Left ventricle myocardium superior (tissue), 1 donor: ENCODE measurements at regions not wholly inside any gene's neighbourhood (a gene's known extent, or its start where the extent isn't known, plus 50 kb on each side); places are given as distances from the start of the nearest gene placed in this dataset.

Source experiments
- ATAC-seq: fragments of 200-7000 bp; cut with Tn5 transposase; one replicate; pipeline ENCODE4 v1.9.1; 2020; ENCODE audit warnings: mild to moderate bottlenecking, moderate library complexity
- DNase-seq: peaks from one replicate; pipeline ENCODE4 v3.0.0-alpha.2; 2020
- intact Hi-C: fragments of 100-400 bp; cut with micrococcal nuclease; formaldehyde crosslinking; loops from one replicate; pipeline ENCODE4 v1.11.0; 2022
- donor health status: DM: no; HTN: yes; CAD: no; lungs with severe emphysema.

DNA sequence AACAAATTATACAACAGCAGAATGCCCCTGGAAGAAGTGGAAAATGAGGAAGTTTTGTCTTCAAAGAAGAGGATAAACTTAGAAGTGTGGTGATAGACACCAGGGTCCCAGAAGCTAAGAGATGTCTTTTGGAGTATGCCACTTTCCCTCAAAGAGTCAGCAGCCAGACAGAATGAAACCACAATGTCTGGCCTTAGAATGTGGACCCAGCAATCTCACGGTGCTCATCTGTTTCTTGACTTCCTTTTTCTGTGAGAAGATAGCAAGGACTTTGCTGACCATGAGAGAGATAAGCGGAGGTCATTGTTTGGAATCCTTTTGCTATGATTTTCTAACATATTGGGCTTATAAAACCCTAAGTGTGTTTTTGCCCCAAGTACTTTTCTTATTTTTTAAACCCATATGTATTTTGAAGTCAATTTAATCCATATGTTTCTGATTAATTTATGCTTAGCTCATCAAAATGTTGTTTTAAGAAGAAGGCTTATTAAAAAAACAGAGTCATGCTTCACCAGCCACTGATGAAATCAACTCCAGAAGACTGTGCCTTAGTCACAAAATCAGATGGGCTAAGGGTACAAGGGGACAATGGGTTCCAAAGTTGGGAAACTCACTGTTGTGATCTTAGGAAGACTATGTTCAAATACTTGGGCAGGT is 451.2 kb upstream of the JAG1 start:
- intact Hi-C loops = no loop called here
- ATAC-seq (no peak), DNase-seq (no peak)

DNA sequence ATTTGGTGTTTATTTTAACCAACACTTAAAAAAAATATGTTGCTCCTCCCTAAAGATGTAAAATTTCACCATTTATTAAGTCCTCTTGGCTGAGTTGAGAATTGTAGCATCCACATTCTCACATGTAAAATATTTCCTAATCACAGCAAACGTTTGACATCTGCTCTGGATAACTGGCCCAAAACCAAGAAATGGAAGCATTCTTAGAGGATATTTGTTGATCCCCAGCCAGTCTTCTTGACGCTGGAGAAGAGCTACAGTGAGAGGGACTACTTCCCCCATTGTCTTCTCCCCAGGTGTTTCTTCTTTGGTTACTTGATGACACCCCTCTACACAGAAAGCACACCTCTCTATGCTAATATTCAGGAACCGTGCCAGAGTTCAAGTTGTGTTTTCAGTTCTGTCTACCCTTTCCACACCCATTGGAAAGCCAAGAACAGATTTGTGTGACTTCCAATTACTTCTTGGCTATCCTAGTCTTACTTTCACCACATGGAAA is 454.5 kb upstream of the JAG1 start:
- intact Hi-C loops = no loop called here
- ATAC-seq (peak; percentile 94), DNase-seq (no peak)

DNA sequence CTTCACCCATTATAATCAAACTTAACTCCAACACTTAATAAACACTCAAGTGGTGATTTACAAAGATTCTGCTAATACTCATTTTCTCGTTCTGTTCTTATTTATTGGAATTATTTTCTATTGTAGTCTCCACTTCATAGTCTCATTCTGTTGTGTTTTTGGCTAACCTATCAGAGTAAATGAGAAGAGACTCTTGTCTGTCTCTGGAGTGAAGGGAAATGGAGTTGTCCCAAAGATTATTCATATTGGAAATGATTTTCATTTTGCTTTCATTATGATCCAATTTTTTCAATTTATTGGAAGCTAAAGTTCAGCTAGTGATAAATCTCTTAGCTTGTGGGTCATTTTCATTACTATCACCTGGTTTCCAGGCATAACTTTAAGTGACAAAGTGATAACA is 454.9 kb upstream of the JAG1 start:
- intact Hi-C loops = no loop called here
- no peak for DNase-seq
- no peak for ATAC-seq

DNA sequence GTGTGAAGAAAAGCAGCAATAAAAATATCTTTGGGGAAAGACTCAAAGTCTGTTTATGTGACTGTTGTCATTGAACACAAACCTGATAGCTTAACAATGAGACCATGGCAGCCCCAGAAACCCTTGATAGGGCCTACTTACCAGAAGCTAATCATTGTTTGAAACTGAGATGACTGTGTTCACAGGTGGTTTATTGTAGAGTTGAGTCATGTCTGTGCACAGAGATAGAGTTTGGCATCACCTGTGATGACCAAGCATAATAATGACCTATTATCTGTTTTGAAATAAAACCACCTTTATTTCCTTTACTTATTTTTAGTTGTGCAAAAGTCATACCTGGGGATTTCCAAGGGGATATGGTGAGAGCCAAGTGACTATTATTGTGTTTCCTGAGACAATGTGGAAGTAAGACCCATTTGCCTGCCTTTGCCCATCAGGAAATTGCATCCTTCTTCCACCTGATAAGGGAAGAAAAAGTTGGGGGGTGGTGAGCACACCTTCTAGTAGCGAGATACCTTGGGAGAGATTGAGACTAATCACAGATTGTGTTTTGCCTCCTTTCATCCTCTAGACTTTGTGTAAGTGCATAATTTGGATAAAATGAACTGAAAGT is 456.9 kb upstream of the JAG1 start:
- no peak for DNase-seq
- intact Hi-C loops = no loop called here
- no peak for ATAC-seq

DNA sequence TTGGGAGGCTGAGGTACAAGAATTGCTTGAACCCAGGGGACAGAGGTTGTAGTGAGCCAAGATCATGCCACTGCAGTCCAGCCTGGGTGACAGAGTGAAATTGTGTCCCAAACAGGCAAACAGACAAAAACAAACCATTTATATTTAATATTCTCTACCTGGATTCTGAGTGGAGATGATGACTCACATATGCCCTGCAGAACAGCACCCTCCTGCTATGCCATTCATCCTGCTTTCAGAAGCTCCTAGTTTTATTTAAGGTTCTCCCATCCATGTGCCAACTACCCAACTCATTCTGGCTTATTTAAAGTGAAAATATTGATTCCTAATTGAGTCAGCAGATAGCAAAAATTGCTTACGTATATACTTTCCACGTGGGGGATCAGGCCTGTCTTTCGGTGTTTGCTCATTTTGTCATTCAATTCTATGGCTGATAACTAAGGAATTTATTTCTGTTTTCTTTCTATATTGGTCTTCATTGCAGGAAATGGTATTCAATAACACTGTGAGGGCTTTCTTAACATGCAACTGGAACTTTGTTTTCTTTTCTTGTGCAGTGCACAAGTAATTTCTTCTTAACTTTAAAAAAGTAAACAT is 459.1 kb upstream of the JAG1 start:
- no peak for ATAC-seq
- DNase-seq = no peak

DNA sequence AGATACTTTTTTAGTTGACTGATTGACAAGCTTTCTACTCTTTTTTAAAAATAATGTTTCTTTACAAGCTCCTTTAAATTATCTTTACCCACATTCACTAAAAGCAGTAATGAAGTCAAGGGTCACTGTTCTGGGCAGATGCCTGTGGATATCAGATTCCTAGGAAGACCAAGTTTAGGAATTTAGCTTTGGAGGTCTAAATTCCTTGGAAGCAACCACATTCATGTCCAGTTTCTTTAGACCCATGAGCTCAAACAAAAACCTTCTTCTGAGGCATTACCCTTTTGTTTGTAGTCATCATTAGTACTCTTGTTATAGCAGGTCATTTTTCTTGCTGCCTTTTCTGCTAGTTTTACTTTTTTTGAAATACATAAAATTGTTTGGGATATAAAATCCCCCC is 462.9 kb upstream of the JAG1 start:
- DNase-seq = no peak
- intact Hi-C loops = no loop called here
- no peak for ATAC-seq

More for the DNA sequence above, 459.1 kb upstream of the JAG1 start:
- intact Hi-C loops = no loop called here

DNA sequence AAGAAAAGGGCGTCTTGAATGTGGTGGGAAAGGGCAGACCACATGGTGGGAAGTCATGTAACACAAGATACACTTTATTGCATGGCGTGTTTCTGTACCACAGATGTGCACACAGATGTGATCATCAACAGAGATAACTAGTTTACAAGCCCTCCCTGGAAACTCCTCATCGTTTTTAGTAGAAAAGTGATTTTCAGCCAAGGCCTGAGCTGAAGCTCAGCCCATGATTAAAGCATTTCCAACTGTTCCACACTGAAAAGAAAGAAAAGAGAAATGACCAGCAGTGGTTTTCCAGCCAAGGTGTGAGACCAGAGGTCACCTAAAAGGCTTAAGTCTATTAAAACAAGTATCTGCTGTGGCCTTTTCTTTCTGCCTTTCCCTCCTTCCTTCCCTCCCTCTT is 463.9 kb upstream of the JAG1 start:
- ATAC-seq = no peak
- intact Hi-C loops = no loop called here

DNA sequence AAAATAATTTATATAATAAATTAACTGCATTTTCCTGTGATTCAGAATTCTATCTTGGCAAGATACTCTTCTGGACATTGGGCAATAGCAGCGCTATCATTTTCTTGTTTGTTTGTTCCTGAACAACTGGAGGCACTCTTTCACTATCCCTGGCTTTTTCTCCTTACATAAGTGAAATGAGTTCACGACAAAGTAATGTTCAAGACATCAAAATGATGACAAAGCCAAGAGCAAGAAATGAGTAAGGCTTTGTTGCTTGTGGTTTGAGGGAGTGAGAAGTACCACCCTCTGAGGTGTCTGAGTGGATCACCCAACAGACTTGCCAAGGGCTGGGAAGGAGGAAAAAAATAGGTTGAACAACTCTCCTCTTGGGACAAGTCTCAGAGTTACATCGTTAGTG is 466.6 kb upstream of the JAG1 start:
- intact Hi-C loops = no loop called here
- peak; percentile 43 for ATAC-seq
- no peak for DNase-seq

More for the DNA sequence above, 463.9 kb upstream of the JAG1 start:
- DNase-seq = no peak

DNA sequence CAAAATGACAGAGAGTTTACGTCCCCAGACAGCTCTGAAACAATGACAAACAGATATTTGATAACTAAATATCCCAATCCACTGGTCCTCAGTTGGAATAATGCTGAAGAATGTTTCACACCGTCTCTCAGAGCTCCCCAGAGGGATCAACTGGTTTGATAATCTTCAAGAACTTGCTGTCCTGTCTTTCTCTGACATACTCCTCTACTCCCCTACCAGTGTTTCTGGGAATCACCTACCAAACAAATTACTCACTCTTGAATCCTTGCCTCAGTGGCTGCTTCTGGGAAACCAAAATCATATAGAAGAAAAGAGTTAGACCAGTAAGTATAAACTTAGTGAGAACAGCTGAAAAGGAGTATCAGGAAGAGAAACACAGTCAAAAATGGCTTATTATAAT is 469.7 kb upstream of the JAG1 start:
- intact Hi-C loops = no loop called here
- ATAC-seq (no peak), DNase-seq (no peak)

DNA sequence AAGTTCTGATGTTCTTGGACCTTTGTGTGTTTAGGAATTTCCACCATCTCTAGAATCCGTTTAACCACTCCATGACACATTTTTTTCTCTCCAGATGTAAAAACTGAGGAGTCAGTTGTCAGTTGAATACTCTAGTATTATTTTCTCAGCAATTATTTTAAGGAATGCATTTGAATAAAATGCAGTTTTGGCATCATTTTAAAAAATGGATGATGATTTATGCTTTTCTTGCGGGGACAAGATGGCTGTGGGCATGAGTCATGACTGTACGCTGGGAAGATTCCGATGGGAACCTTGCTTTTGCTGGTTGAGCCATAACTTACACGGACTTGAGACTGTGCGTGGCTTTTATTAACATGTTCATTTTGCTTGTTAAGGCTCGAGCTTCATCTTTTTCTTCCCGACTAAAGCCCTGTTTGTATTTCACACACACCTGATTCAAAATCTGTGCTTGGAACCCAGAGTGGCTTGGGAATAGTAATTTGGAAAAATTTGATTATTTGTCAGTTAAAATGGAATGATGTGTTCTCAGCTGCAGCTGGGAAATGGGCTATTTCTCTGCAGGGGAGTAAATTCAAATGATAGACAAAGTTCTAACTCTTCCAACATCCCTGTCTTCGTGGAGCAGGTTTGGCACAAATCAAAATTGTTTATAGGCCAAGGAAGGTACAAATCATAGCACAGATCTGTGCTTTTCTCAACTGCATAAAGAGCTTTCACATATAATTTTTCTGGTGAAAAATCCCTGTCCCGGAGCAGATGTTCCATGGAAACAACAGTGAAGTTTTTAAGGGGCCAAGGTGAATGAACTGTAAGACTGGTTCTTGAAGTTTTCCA is 470.5 kb upstream of the JAG1 start:
- intact Hi-C loops = no loop called here
- DNase-seq (no peak), ATAC-seq (no peak)

DNA sequence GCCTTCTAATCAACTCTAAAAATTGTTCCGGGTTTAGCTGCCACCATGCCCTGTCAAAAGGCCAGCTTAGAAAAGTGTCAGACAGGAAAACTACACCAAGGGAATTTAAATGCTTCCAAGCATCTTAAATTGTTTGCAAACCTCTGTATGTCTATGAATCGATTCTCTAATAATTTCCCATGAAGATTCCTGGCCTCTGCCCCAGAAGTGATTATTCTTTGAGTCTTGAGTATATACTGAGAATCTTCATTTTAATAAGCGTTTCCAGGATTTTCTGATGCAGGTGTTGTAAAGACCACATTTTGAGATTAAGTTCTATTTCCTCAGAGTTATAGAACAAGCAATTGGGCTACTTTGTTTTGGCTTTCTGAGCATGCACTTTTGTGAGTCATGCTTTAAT is 471.8 kb upstream of the JAG1 start:
- no peak for ATAC-seq
- intact Hi-C loops = no loop called here
- DNase-seq = no peak

DNA sequence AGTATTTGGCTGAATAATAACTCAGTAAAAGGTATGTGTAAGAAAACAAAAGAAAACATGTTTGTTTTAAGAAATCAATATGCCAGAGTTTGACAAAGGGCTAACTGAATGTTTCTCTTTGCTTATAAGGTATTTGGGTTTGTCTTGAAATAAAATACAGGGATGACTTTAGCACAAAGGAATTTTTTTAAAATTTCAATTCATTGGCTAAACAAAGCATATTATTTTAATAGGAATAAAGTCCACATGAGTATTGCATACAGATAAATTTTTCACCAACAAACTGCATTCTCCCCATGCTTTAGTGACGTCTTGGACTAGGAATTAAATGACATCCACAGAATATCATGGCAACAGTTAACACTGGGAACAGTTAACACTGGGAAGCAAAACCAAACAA is 480.0 kb upstream of the JAG1 start:
- ATAC-seq = no peak
- DNase-seq = no peak
- intact Hi-C loops = no loop called here

DNA sequence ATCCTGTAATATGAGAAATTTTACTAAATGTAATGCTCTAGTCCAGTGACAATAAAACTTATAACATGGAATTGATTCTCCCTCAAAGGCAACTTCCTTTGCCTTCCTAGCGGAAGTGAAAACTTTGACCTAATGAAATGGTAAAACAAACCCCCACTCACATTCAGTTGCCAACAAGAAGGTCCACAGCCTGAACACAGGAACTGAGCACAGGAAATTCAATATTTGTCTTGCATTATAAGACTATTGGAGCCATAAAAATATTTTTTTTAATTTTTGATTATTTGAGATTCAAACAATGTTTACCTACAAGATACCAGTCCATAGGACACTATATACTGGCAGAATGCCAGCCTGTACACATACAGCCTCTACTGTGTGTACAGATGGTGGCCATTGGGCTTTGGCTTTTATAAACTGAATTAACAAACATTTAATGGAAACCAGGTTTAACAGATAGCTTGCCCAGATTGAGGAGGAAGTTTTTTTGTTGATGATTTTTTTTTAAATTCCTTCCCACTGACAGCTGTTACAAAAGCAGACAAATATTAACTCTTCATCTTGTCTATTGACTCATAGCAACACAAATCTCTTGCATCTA is 481.5 kb upstream of the JAG1 start:
- ATAC-seq (no peak), DNase-seq (no peak)
- intact Hi-C loops = no loop called here

DNA sequence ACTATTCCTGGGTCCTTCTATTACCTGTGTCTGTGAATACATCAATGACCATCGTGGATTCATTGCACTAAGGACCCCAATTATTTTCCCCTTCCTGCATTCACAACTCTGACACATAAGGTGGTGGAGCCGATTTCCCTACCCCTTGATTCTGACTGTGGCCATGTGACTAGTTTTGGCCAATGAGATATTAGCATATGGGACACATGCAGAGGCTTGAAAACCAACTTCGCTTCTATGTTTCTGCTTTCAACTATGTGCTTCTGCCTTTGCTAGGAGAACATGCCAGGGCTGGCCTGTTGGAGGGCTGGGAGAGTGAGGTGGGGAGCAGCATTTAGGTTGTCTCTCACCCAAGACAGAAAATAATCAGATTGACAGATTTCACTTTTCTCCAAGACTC is 483.1 kb upstream of the JAG1 start:
- intact Hi-C loops = no loop called here
- no peak for DNase-seq
- ATAC-seq = no peak

DNA sequence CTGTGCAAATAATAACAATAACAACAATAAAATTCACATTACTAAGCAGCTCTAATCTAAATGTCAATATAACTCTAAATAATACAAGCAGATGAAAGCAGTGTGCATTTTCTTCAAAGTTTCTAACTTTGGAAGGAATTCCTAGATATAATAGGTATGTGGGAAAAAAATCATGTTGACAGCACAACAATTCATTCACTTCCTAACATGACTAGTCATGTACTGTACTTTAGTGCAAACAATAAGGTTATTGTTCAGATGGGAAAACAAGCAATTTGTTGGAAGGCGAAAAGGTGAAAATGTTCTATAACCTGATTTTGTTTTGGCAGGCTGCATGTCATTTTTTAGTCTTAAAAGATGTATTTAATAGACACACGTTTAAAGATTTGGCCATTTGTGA is 484.3 kb upstream of the JAG1 start:
- ATAC-seq = no peak
- intact Hi-C loops = no loop called here

DNA sequence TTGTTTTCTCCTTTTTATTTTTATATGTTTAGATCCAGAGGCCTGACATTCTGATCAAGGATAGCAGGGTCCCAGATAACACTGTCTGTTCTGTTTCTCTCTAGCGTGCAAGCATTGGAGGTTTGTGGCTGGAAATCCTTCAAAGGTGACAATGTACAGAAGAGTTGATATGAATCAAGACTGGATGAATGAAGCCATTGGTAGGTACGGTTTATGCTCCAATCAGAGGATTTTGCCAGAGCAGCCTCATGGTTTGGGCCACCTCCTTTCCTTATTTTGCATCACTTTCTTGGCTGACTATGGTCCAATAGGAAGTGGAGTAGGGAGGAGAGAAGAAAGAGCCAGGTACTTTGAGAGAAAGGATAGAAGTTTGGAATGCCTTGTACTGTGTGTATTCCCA is 484.8 kb upstream of the JAG1 start:
- DNase-seq = no peak
- intact Hi-C loops = no loop called here
- ATAC-seq = no peak

More for the DNA sequence above, 484.3 kb upstream of the JAG1 start:
- no peak for DNase-seq

DNA sequence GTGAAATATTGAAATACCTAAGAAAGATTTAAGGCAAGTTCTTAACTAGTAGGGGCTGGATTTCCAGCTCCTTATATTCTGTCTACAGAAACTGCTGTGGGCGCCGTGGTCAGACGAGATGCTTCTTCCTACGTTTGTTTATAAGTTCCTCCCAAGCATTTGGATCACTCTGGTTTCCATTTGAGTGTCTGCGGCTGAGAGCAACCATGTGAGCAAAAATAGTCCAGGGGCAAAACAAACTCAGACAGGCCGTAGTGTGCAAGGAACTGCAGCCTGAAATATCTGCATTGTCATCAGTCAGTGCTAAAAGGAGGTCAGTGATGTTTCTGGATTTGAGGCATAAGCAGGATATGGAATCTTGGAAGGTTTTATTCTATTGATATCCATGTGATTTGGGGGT is 485.9 kb upstream of the JAG1 start:
- intact Hi-C loops = no loop called here
- peak; percentile 82 for ATAC-seq
- DNase-seq = no peak

DNA sequence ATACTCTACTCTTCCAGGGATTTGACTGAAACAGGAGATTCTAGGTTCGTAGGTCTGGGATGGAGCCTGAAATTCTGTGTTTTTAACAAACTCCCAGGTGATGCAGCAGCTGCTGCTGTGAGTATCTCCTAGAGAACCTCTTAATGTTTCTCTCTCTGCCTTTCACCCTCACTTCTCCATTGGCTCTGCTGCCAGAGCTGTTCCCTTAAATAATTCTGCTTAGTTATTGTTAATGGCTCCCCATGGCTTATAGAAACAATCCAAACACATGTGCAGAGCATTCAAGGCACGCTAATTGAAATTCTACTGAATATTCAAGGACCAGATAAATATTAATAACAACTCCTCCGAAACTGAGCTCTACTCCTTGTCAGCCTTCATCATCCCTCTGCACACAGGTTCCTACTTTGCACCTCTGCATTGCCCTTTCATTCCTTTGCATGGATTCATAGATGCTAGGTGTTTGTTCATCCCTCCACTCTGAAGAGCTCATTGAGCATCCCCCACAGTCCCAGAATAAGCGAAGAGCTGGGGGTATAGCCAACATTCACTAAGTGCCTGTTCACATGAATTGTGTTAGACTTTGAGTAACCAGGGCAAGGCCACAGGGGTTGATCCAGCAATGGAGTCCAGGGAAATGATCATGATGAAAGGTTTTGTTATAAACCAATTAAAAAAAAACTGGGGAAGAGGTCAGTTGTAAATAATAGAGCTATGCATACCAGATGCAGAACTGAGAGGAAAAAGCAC is 488.4 kb upstream of the JAG1 start:
- ATAC-seq (no peak), DNase-seq (no peak)
- intact Hi-C loops = no loop called here

DNA sequence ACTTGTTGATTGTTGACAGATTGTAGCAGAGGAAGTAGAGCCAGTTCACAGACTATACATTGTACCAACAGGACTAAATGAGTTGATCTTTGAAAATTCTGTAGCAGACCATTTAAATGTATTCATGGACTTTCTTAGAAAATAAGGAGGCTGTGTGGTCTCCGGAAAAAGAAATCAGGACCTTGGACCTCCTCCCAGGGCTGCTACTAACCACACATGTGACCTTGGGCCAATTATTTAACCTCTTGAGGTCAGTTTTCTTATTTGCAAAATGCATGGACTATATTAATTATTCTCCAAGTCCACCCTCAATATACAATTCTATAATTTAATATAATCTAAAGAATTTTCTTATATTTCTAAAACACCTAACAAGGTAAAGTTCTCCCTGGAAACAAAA is 492.0 kb upstream of the JAG1 start:
- intact Hi-C loops = no loop called here
- ATAC-seq (no peak), DNase-seq (no peak)
